HEK293T (cell line): ENCODE measurements at regions not wholly inside any gene's neighbourhood (a gene's known extent, or its start where the extent isn't known, plus 50 kb on each side); places are given as distances from the start of the nearest gene placed in this dataset.

Experiments used
- BHLHE40 ChIP-seq: fragments of 450-650 bp; IDR thresholded peaks from 2 replicates; pipeline ENCODE4 v1.6.1; 2016; ENCODE audit warnings: mild to moderate bottlenecking, moderate library complexity, borderline replicate concordance
- ELF4 ChIP-seq: fragments of 450-650 bp; IDR thresholded peaks from 2 replicates; pipeline ENCODE4 v1.6.1; 2017; ENCODE audit warnings: antibody characterized with exemption
- FOXK2 ChIP-seq: fragments of 450-650 bp; IDR thresholded peaks from 2 replicates; pipeline ENCODE4 v1.6.1; 2016; ENCODE audit warnings: mild to moderate bottlenecking
- FOXM1 ChIP-seq: fragments of 450-650 bp; IDR thresholded peaks from 2 replicates; pipeline ENCODE4 v1.6.1; 2017; ENCODE audit warnings: mild to moderate bottlenecking, borderline replicate concordance
- HDGF ChIP-seq: fragments of 450-650 bp; IDR thresholded peaks from 2 replicates; pipeline ENCODE4 v1.6.1; 2017; ENCODE audit warnings: antibody characterized with exemption, borderline replicate concordance
- NFRKB ChIP-seq: fragments of 450-650 bp; IDR thresholded peaks from 2 replicates; pipeline ENCODE4 v1.6.1; 2016; ENCODE audit warnings: mild to moderate bottlenecking, moderate library complexity
- PKNOX1 ChIP-seq: fragments of 450-650 bp; IDR thresholded peaks from 2 replicates; pipeline ENCODE4 v1.6.1; 2016
- SP1 ChIP-seq: fragments of 450-650 bp; IDR thresholded peaks from 2 replicates; pipeline ENCODE4 v1.6.1; 2017
- ZNF384 ChIP-seq: fragments of 450-650 bp; IDR thresholded peaks from 2 replicates; pipeline ENCODE4 v1.6.1; 2016

- TF ChIP-seq NFRKB (no peak), FOXM1 (no peak), FOXK2 (no peak), PKNOX1 (no peak), ZNF384 (no peak), HDGF (no peak), SP1 (no peak), BHLHE40 (no peak), ELF4 (no peak)
Measured at GRCh38 chr1:61623852-61624251, 101.1 kb downstream of the TM2D1 start.
